ENCODE measurements at regions not wholly inside any gene's neighbourhood (a gene's known extent, or its start where the extent isn't known, plus 50 kb on each side); places are given as distances from the start of the nearest gene placed in this dataset.

DNA sequence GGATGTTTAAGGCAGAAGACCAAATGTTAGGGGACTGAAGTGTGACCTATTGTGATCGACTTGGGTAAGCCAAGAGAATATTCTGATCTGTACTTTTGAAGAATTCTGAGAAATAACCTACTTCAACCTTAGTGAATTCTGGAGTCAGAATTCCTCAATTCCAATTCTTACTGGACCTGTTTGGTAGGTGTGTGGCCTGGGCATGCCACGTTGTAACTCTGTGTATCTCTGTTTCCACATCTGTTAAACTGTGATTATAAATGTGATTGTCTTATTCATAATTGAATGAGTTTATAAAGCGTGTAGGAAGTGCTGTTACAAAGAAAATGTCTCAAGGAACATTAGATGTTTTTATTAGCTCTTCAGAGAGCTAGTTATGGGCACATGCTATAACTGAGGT, 64.5 kb downstream of the TUSC1 start:
- no peaks in the 10 kb centered on the region for H3K4me1 Mint-ChIP-seq
- no peak overlapping the region for H3K4me3 ChIP-seq (ENCODE audit: low read depth, low read length)
- H3K36me3 Mint-ChIP-seq, result no peaks in the 10 kb centered on the region
- H3K9me3 Mint-ChIP-seq, result peaks cover 1 to 20% (median 2%) of the 10 kb centered on the region in 7 donors
- H3K4me1 ChIP-seq (ENCODE audit: control insufficient read depth, insufficient read depth, low read length, poor library complexity, severe bottlenecking), result no peaks in the 10 kb centered on the region
- no peaks in the 10 kb centered on the region for H3K27me3 ChIP-seq (ENCODE audit: control insufficient read depth, insufficient read depth, low read length)
- no peak overlapping the region for H3K4me3 Mint-ChIP-seq
- DNase-seq (no peak), ATAC-seq (ENCODE audit: low read depth in 2 of 2) (no peak)
- H3K27ac Mint-ChIP-seq, result no peak overlapping the region
- H3K9me3 ChIP-seq (ENCODE audit: control insufficient read depth in 2 of 2, low read length in 2 of 2), result peaks cover 0 to 2% of the 10 kb centered on the region in 2 experiments
- no peaks in the 10 kb centered on the region for H3K27me3 Mint-ChIP-seq
- no peak overlapping the region for H3K27ac ChIP-seq (ENCODE audit: insufficient read depth, low read length, poor library complexity, severe bottlenecking)
- no peaks in the 10 kb centered on the region for H3K36me3 ChIP-seq (ENCODE audit: control insufficient read depth, insufficient read depth, low read length)

- Mint-ChIP-seq H3K27ac (no peak overlapping the region), H3K4me3 (no peak overlapping the region), H3K27me3 (no peaks in the 10 kb centered on the region), H3K36me3 (no peaks in the 10 kb centered on the region), H3K4me1 (no peaks in the 10 kb centered on the region), H3K9me3 (peaks cover 0 to 21% (median 8%) of the 10 kb centered on the region in 7 donors)
- H3K27ac ChIP-seq (ENCODE audit: insufficient read depth, low read length, poor library complexity, severe bottlenecking), result no peak overlapping the region
- H3K4me1 ChIP-seq (ENCODE audit: control insufficient read depth, insufficient read depth, low read length, poor library complexity, severe bottlenecking), result no peaks in the 10 kb centered on the region
- H3K27me3 ChIP-seq (ENCODE audit: control insufficient read depth, insufficient read depth, low read length), result no peaks in the 10 kb centered on the region
- peaks cover 0 to 9% of the 10 kb centered on the region in 2 experiments for H3K9me3 ChIP-seq (ENCODE audit: control insufficient read depth in 2 of 2, low read length in 2 of 2)
- no peak for DNase-seq
- no peaks in the 10 kb centered on the region for H3K36me3 ChIP-seq (ENCODE audit: control insufficient read depth, insufficient read depth, low read length)
- no peak for ATAC-seq (ENCODE audit: low read depth in 2 of 2)
- no peak overlapping the region for H3K4me3 ChIP-seq (ENCODE audit: low read depth, low read length)
Observed at GRCh38 chr9:25603106-25603505, 75.1 kb downstream of the TUSC1 start.

DNA sequence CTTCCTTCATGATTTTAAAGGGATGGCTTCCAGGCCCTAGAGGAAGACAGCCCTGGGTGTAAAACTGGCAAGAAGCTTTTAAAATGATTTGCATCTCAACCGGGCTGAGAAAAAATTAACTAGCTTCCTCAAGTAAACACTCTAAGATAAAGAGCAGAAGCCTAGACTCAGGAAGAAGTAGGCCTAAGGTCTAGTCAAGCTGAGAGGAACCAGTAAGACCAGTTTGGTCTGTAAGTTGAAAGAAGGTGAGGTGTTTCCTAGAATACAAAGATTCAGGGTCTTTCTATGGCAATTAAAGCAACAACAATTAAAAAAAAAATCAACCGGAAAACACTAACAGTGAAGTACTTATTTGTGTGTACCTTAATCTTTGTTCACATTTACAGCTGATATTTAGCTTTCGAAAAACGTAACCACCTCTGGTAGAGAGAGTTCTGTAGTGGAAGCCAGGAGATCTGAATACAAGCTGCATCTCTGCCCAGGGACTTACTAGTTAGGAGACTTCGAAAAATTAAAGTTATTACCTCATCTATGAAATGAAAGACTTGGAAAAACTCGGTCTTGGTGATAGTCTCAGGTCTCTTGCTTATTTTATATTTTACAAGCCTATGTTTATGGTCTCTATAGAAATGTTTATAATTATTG, 75.7 kb downstream of the TUSC1 start:
- Mint-ChIP-seq H3K4me3 (no peak overlapping the region), H3K27ac (no peak overlapping the region), H3K4me1 (no peaks in the 10 kb centered on the region), H3K9me3 (peaks cover 0 to 21% (median 8%) of the 10 kb centered on the region in 7 donors), H3K27me3 (no peaks in the 10 kb centered on the region), H3K36me3 (no peaks in the 10 kb centered on the region)
- Histone ChIP-seq H3K27me3 (ENCODE audit: control insufficient read depth, insufficient read depth, low read length) (no peaks in the 10 kb centered on the region), H3K27ac (ENCODE audit: insufficient read depth, low read length, poor library complexity, severe bottlenecking) (no peak overlapping the region), H3K4me3 (ENCODE audit: low read depth, low read length) (no peak overlapping the region), H3K9me3 (ENCODE audit: control insufficient read depth in 2 of 2, low read length in 2 of 2) (peaks cover 0 to 9% of the 10 kb centered on the region in 2 experiments), H3K36me3 (ENCODE audit: control insufficient read depth, insufficient read depth, low read length) (no peaks in the 10 kb centered on the region), H3K4me1 (ENCODE audit: control insufficient read depth, insufficient read depth, low read length, poor library complexity, severe bottlenecking) (no peaks in the 10 kb centered on the region)
- ATAC-seq (ENCODE audit: low read depth in 2 of 2), result no peak
- DNase-seq, result no peak

DNA sequence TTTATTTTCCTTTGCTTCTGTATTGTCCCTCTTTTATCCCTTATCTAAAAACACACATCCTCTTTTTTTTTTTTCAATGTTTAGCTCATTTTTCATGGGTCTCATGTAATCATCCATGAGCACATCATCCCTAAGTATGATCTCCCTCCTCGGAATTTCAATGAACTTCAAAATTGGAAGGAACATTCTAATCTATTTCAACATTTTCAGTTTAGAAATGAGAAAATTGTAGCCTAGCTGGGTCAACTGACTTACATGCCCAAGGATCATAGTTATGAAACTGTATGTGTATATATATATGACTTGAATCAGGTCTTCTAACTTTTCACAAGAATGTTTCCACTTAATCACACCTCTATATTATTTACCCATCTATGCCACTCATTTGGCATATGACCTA, 77.7 kb downstream of the TUSC1 start:
- H3K36me3 ChIP-seq (ENCODE audit: control insufficient read depth, insufficient read depth, low read length), result no peaks in the 10 kb centered on the region
- H3K4me1 Mint-ChIP-seq, result no peaks in the 10 kb centered on the region
- no peaks in the 10 kb centered on the region for H3K27me3 Mint-ChIP-seq
- DNase-seq, result no peak
- H3K27me3 ChIP-seq (ENCODE audit: control insufficient read depth, insufficient read depth, low read length), result no peaks in the 10 kb centered on the region
- peaks cover 0 to 21% (median 8%) of the 10 kb centered on the region in 7 donors for H3K9me3 Mint-ChIP-seq
- no peaks in the 10 kb centered on the region for H3K4me1 ChIP-seq (ENCODE audit: control insufficient read depth, insufficient read depth, low read length, poor library complexity, severe bottlenecking)
- H3K36me3 Mint-ChIP-seq, result no peaks in the 10 kb centered on the region
- no peak overlapping the region for H3K4me3 Mint-ChIP-seq
- H3K27ac ChIP-seq (ENCODE audit: insufficient read depth, low read length, poor library complexity, severe bottlenecking), result no peak overlapping the region
- peaks cover 0 to 9% of the 10 kb centered on the region in 2 experiments for H3K9me3 ChIP-seq (ENCODE audit: control insufficient read depth in 2 of 2, low read length in 2 of 2)
- H3K4me3 ChIP-seq (ENCODE audit: low read depth, low read length), result no peak overlapping the region
- H3K27ac Mint-ChIP-seq, result no peak overlapping the region
- ATAC-seq (ENCODE audit: low read depth in 2 of 2), result no peak

GRCh38 chr9:25584611-25585010, 93.6 kb downstream of the TUSC1 start:
- no peaks in the 10 kb centered on the region for H3K27me3 Mint-ChIP-seq
- no peaks in the 10 kb centered on the region for H3K36me3 Mint-ChIP-seq
- Histone ChIP-seq H3K27ac (ENCODE audit: insufficient read depth, low read length, poor library complexity, severe bottlenecking) (no peak overlapping the region), H3K36me3 (ENCODE audit: control insufficient read depth, insufficient read depth, low read length) (no peaks in the 10 kb centered on the region), H3K4me1 (ENCODE audit: control insufficient read depth, insufficient read depth, low read length, poor library complexity, severe bottlenecking) (no peaks in the 10 kb centered on the region), H3K9me3 (ENCODE audit: control insufficient read depth in 2 of 2, low read length in 2 of 2) (peaks cover 6 to 12% of the 10 kb centered on the region in 2 experiments), H3K27me3 (ENCODE audit: control insufficient read depth, insufficient read depth, low read length) (no peaks in the 10 kb centered on the region), H3K4me3 (ENCODE audit: low read depth, low read length) (no peak overlapping the region)
- H3K9me3 Mint-ChIP-seq, result peaks cover 4 to 33% (median 11%) of the 10 kb centered on the region in 7 donors
- H3K27ac Mint-ChIP-seq, result no peak overlapping the region
- H3K4me3 Mint-ChIP-seq, result no peak overlapping the region
- no peaks in the 10 kb centered on the region for H3K4me1 Mint-ChIP-seq
- DNase-seq, result no peak
- ATAC-seq (ENCODE audit: low read depth in 2 of 2), result no peak

DNA sequence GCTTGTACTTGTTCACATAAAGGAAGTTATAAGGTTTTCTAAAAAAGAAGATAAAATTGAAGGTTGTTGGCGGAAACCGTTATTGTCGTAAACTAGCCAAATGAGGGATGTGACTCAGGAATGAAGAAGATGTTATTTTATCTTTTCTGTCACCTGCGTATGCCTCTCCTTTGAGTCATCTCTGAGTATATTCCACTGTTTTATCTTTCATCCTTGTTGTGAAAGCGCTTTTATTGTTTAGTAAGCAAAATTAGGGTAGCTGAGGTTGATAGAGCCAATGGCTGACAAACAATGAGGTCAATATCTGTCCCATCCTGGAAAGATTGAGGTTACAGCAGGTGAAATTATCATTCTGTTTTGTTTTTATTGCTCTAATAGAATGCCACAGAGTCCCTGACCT, 105.0 kb downstream of the TUSC1 start:
- no peak overlapping the region for H3K27ac ChIP-seq (ENCODE audit: insufficient read depth, low read length, poor library complexity, severe bottlenecking)
- Mint-ChIP-seq H3K36me3 (no peaks in the 10 kb centered on the region), H3K4me3 (no peak overlapping the region), H3K27me3 (no peaks in the 10 kb centered on the region), H3K9me3 (peaks cover under 1 to 18% (median 4%) of the 10 kb centered on the region in 7 donors), H3K27ac (no peak overlapping the region), H3K4me1 (no peaks in the 10 kb centered on the region)
- no peaks in the 10 kb centered on the region for H3K27me3 ChIP-seq (ENCODE audit: control insufficient read depth, insufficient read depth, low read length)
- H3K9me3 ChIP-seq (ENCODE audit: control insufficient read depth in 2 of 2, low read length in 2 of 2), result peaks cover 0 to 6% of the 10 kb centered on the region in 2 experiments
- no peaks in the 10 kb centered on the region for H3K4me1 ChIP-seq (ENCODE audit: control insufficient read depth, insufficient read depth, low read length, poor library complexity, severe bottlenecking)
- no peak overlapping the region for H3K4me3 ChIP-seq (ENCODE audit: low read depth, low read length)
- ATAC-seq (ENCODE audit: low read depth in 2 of 2) (no peak), DNase-seq (no peak)
- H3K36me3 ChIP-seq (ENCODE audit: control insufficient read depth, insufficient read depth, low read length), result no peaks in the 10 kb centered on the region

- no peaks in the 10 kb centered on the region for H3K27me3 Mint-ChIP-seq
- Histone ChIP-seq H3K36me3 (ENCODE audit: control insufficient read depth, insufficient read depth, low read length) (no peaks in the 10 kb centered on the region), H3K4me3 (ENCODE audit: low read depth, low read length) (no peak overlapping the region), H3K4me1 (ENCODE audit: control insufficient read depth, insufficient read depth, low read length, poor library complexity, severe bottlenecking) (no peaks in the 10 kb centered on the region), H3K27ac (ENCODE audit: insufficient read depth, low read length, poor library complexity, severe bottlenecking) (no peak overlapping the region), H3K9me3 (ENCODE audit: control insufficient read depth in 2 of 2, low read length in 2 of 2) (peaks cover 0 to 3% of the 10 kb centered on the region in 2 experiments), H3K27me3 (ENCODE audit: control insufficient read depth, insufficient read depth, low read length) (no peaks in the 10 kb centered on the region)
- ATAC-seq (ENCODE audit: low read depth in 2 of 2), result no peak
- no peaks in the 10 kb centered on the region for H3K4me1 Mint-ChIP-seq
- DNase-seq, result no peak
- no peak overlapping the region for H3K4me3 Mint-ChIP-seq
- no peak overlapping the region for H3K27ac Mint-ChIP-seq
- peaks cover 0 to 13% (median 7%) of the 10 kb centered on the region in 7 donors for H3K9me3 Mint-ChIP-seq
- H3K36me3 Mint-ChIP-seq, result no peaks in the 10 kb centered on the region
Observed at GRCh38 chr9:25571491-25571890, 106.8 kb downstream of the TUSC1 start.

DNA sequence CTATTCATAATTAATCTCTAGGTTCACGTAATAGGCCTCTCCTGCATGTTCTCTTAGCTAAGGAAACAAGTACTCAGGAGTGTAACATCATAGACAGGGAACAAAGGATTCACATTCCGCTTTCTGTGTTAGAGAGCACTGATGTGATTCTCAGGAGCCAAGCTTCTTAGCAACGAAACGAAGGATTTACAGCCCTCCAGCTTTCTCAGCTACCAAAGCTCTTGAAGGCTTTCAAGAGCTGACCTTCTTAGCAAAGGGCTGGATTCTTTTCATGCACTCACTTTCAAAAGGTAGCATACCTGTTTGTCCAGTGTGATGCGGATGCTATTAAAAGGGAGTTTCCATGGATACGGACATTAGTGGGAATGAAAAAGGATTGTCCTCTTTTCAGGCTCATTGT, 107.4 kb downstream of the TUSC1 start:
- Histone ChIP-seq H3K9me3 (ENCODE audit: control insufficient read depth in 2 of 2, low read length in 2 of 2) (peaks cover 0 to 5% of the 10 kb centered on the region in 2 experiments), H3K27me3 (ENCODE audit: control insufficient read depth, insufficient read depth, low read length) (no peaks in the 10 kb centered on the region), H3K36me3 (ENCODE audit: control insufficient read depth, insufficient read depth, low read length) (no peaks in the 10 kb centered on the region), H3K4me3 (ENCODE audit: low read depth, low read length) (no peak overlapping the region), H3K4me1 (ENCODE audit: control insufficient read depth, insufficient read depth, low read length, poor library complexity, severe bottlenecking) (no peaks in the 10 kb centered on the region), H3K27ac (ENCODE audit: insufficient read depth, low read length, poor library complexity, severe bottlenecking) (no peak overlapping the region)
- Mint-ChIP-seq H3K4me1 (no peaks in the 10 kb centered on the region), H3K27ac (no peak overlapping the region), H3K36me3 (no peaks in the 10 kb centered on the region), H3K27me3 (no peaks in the 10 kb centered on the region), H3K9me3 (peaks cover 1 to 12% (median 8%) of the 10 kb centered on the region in 7 donors), H3K4me3 (no peak overlapping the region)
- DNase-seq (no peak), ATAC-seq (ENCODE audit: low read depth in 2 of 2) (no peak)
